ELR (cell line): ENCODE measurements at regions not wholly inside any gene's neighbourhood (a gene's known extent, or its start where the extent isn't known, plus 50 kb on each side); places are given as distances from the start of the nearest gene placed in this dataset.
A peak's percentile ranks its signal among the peaks of the same experiment; 100 is the strongest.

Experiments
- DNase-seq: peaks from one replicate; pipeline ENCODE4 v3.0.0-alpha.2; 2015; ENCODE audit warnings: low read depth

DNA sequence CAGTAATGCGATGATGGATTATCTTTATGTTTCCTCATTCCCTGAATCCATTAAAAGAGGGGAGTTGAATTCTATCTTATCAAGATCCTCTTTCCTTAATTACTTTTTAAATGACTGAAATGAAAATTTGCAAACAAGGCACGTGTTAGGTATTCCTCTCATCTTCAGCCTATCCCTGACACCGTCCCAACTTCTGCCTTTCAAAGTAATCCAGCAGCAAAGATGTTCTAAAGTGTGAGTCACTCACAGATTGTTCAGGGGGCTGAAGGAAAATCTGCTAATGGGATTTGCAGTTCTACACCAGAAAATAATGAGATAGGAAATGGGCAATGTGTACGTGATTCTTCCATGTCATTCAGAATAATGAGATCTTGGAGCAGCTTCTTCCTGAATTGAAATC, 403.0 kb downstream of the ARHGEF28 start:
- peak; percentile 19 for DNase-seq

DNA sequence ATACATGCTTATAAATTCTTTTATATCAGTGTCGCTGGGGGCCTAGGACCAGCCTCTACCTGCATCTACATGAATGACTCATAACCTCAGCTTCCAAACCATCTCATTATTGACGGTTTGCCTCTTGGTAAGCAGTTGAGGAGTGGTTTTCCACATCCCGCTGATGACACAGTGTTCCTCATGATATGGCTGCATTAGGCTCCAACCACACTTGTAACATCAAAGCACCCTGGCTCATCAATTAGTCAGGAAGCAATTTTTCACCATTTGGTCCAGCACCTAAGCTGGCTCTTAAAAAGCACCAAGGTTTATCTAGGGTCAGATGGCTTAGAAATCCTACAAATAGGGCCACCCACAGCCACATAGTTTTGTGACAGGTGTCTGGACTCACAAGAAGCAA, 402.4 kb downstream of the ARHGEF28 start:
- peak; percentile 79 for DNase-seq

DNA sequence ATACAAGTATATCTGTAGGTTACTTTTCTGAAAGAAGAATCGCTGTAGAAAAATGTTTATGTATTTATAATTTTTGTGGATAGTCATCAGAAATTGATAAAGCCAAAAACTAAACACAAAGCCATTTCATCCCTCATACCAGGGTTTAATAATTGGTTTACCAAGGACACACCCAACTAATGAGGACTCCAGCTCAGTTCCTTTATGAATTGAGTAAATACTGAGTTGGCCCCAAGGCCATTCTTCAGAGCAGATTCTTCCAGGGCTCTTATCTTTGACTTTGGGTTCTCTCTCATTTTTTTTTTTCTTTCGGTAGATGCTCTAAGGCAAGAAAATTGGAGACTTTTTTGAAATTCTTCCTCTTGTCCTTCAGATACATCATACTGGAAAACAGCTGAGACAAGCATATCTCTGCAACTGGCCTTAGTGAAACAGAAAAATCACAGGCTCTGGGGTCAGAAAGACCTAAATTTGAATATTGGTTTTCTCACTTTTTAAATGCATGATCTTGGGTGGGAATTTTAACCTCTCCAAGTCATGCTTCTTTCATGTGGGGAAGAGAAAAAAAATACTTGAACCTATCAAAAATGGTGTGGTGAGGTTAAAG, 401.8 kb downstream of the ARHGEF28 start:
- DNase-seq: no peak

DNA sequence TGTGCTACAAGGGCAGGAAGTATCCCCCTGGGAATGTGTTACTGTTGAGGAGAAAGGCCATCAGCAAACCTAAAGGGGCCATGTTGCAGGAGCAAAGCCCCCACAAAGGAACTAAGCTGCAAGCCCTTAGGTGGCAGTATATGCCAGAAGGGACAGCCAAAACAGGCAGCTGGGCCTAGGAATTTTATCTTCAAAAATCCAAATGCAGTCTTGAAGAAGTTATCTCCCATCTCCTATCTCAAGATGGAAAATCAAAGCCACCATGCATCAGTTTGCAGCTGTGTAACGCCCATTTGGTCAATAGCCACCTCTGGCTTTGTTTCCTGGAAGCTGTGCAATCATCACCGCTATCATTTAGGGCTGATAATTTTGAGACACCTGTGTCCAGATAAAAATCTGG, 400.3 kb downstream of the ARHGEF28 start:
- no peak for DNase-seq

DNA sequence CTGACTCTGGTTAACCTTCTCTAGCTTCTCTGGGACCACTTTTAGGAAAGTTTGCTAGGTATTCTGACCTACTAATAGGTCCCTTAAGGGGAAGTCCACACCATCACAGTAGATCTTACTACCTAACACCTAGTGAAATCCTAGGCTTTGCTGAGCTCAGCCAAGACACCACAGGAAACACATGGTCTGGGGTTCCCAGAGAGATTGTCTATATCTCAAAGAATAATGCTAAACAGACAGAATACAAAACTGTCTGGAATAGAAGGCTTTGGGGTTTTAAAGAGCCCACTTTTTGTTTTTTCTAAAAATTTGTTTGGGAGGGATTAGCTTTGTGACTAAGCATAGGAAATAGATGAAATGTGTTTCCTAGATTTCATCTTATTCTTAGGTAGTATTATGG, 395.1 kb downstream of the ARHGEF28 start:
- DNase-seq: no peak

DNA sequence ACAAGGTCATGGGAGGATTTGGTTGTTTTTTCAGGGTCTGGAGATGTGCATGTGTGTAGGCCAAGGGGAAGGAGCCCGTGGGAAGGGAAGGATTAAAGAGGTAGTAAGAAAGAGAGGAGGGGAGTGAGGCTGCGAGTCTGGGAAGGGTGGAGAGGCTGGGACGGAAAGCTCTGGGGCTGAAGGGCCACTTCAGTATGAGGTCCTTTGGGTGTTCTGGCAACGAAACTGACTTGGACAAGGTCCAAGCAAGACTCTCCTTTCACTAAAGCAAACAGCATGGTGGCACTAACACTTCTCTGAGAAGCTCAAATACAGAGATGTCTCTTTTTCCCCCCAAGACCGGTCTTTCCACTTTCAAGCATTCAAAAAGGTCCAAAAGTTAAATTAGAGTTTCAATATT, 394.5 kb downstream of the ARHGEF28 start:
- no peak for DNase-seq

DNA sequence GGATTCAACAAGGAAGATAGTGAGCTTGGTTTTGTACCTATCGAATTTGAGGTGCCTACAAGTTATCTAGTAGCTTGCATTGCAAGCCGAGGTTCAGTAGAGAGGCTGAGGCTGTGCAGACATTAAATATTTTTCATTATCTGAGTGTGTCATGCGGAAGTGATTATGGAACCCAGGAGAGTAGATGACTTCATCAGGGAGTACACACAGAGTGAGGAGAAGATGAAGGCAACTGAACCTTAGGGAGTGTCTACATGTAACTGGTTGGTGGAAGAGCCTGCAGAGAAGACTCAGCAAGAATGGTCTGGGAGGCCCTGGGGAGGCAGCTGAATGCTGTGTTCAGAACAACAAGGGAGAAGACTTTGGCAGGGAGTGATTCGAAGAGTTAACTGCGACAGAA, 393.9 kb downstream of the ARHGEF28 start:
- no peak for DNase-seq

DNA sequence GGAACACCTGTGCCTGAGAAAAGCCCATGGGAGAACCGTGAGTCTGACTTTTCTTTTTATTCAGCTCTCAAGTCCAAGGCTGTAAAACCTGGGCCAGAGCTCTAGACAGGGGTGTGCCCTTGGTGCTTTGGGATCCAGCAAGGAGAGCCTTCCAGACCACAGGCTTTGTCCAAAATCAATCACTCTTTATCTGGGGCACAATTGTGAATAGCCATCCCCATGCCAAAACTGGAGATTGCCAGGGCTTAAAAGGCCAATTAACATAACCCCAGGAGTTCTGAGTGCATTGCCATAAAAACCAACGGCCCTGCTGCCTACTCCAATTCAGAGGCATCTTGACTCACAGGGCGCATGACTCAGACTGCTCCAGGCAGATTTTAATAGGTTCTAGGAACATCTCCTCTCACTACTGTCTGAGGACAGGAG, 391.8 kb downstream of the ARHGEF28 start:
- peak; percentile 94 for DNase-seq

DNA sequence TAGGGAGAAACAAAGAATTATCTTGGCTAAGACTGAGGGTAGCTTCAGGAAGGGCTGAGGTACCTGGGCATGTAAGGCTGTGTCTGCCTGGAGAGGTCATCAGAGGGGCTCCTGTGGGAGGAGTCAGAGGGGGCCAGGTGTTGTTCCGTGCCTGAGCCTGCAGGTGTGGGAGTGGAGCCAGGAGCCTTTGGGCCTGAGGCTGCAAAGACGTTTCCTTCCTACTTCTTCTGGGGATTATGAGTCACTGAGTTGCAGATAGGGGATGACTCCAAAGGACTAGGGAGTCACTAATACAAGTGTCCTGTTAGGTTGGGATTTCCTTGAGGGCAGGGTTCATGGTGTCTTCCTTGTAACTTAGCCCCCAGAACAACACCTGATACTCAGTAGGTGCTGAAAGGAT, 391.1 kb downstream of the ARHGEF28 start:
- peak; percentile 83 for DNase-seq

DNA sequence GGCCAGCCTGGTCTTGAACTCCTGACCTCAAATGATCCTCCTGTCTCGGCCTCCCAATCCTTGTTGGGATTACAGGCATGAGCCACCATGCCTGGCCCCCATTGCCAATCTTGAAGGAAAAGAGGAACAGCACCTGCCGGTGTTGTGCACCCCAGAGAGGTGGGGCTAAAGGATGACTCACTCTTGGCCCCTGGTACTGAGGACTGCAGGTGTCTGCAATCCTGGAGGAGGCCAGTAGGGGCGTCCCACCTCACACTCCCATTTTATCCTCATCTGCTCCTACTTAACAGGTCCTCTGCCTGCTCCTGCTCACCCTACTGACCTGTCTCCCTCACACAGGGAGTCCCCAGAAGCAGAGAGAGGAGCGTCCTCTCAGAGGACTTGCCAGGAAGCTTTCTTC, 390.4 kb downstream of the ARHGEF28 start:
- DNase-seq: peak; percentile 37

DNA sequence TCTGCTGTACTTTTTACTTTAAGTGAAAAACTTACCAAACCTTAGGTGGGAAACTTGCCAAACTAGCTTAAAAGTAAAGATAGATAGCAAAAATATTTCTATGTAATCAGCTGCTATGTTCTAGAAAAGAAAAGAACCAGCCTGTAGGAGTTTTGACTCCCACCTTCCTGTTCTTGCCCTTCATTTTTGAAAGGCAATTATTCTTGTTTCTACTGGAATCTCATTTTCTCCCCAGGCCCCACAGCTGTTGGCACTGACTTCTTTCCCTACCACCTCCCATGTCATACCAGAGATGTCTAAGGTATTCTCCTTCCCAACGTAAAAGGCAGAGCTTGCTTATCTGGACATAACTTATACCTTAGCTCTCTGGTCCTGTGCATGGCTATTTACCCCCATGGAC, 389.7 kb downstream of the ARHGEF28 start:
- DNase-seq: no peak

DNA sequence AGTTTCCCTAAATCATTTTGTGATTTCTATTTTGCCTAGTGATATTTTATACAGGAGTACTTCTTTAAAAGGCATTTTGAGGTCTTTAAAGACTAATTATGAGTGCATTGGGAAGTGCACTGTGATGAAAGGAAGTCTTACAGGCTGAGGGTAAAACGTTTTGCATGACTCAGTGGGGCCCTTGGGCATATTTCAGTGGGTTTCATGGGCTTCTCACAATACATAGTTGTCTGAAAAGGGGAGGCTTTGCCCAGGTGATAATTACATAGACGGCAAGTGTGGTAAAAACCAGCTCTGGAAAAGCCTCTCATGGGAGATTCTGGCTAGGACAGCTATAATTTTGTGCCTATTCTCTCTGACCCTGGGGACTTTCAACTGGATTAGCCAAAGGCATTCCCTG, 387.2 kb downstream of the ARHGEF28 start:
- peak; percentile 14 for DNase-seq

DNA sequence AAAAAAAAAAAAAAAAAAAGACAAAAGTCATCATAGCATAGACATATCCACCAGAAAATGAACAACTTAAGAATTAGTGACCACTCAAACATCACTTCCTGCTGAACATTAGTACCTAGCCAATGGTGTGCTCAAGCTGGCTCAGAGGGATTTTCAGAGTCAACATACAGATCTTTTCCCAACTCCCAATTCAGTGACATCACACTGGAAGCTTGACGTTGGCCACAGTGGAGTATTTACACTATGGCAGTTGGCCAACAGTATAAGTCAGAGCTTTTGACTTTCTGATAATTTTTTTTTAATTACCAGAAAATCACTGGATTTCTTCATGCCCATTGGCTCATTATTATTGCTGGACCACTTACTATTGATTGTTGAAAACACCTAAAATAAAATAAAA, 383.5 kb downstream of the ARHGEF28 start:
- DNase-seq: no peak

DNA sequence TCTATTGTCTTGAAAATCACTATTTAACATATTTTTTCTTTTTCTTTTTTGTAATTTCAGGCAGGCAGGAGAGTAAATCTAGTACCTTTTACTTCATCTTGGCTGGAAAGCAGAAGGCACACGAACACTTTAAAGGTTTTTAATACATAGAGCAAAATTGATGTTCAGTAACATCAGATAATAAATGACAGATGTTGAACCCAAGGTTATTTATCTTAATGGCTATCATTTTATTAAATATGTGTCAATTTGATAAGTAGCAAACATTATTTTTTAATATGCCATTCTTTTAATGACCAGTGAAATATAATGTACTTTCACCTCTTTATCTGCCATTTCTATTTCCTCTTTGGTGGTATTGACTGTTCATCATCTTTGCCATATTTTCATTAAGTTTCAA, 381.2 kb downstream of the ARHGEF28 start:
- no peak for DNase-seq

DNA sequence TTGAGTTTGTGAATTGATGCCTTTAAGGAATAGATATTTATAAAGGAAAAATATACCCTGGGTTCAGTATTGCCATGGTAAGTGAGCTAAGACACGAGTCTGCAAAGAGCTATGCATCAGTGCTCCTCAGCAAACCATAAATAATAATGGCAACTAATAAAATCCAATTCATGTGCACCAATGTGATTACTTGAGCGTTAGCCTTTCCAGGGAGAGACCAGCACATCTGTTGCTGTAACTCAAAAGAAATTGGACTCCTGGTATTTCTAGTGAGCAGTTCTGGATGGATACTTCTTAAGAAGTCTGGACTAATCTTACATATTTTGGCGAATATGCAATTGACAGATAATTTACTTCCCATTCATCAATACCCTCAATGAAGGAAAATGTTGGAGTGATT, 373.3 kb downstream of the ARHGEF28 start:
- no peak for DNase-seq

DNA sequence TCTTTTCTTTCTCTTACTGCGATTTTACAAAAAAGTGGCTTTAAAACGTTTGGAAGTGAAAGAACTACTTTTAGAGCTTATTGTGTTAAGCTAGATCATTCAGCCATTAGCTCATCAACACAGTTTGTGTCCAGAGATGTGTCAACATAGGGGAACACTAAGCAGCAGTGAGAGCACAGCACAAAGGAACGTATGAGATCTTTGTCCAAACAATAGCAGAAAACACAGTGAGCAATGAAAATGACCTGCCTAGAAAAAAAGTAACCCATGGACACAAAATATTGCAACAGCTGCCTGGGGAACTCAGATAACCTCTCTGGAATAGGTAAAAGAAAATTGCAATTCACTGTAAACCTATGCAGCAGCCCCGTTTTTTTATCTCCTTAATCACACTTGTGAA, 372.5 kb downstream of the ARHGEF28 start:
- no peak for DNase-seq

DNA sequence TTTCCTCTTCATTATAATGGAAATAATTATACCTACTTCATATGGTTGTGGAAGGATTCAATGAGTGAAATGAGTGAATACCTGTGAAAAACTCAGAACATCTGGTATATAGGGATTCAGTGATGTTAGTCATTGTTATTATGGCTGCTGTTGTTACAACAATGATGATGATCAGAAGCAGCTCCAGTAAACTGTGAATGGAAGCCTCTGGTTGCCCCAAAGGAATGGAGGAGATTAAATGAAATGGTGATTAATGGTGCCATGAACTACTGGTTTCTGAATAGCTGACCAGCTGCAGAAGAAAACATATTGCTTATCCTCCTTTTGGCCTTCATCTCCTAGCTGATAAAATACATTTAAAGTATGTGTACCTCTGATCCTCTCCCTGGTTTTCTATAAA, 372.0 kb downstream of the ARHGEF28 start:
- DNase-seq: peak; percentile 8

DNA sequence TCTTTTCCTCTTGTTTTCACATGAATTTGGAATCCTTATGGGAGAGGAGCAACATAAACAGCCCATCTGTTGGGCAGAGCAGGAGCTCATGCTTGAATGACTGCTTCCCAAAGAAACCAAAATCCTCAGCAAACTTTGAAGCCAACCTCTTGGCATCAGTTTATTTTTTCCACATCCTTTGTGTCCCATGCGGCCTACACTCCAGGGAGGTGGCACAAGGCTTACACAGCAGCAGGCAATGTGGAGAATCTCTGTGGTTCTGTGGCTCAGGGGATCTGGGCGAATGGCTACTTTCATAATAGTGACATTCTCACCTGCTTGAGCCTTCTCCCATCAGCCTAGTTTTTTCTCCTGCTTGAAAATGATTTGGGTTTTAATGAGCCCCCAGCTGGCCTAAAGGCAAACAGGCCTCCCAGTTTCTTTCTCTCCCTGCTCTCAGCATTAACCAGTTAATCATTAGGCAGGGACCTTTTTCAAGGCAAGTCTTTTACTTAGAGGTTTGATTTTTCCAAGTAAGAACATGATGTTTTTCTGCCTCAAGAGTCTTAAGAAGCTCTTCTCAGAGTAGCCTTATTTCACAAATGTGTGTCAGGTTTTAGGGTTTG, 370.3 kb downstream of the ARHGEF28 start:
- no peak for DNase-seq

DNA sequence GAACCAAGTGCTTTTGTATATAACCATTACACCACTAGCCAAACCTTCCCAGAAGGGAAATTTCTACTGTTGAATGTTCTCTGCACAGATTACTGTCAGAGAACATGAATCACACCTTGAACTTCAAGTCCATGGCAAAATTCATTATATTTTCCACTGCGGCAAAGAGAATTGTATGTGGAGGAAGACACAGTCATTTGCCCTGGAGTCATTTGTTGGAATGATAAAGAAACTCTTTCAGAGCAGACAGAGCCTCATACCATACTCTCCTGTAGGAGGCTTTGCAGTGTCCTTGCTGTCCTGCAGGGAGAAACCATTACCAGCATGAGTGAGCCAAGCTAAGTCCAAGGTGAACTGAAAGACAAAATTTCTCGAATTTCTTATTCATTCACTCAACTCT, 369.0 kb downstream of the ARHGEF28 start:
- DNase-seq: peak; percentile 88
